Vagina (tissue), 2 donors: ENCODE measurements at regions not wholly inside any gene's neighbourhood (a gene's known extent, or its start where the extent isn't known, plus 50 kb on each side); places are given as distances from the start of the nearest gene placed in this dataset.

Experiments used
- CTCF ChIP-seq, 3 experiments: fragments of 450-650 bp in 2 of 3; fragments of 200-600 bp in 1 of 3; sonication (generic) in 1 of 3; IDR thresholded peaks; one replicate each; pipeline ENCODE4 v1.5.1; 2017 to 2019; ENCODE audit warnings: antibody characterized with exemption in 3 of 3, mild to moderate bottlenecking in 2 of 3, moderate library complexity in 2 of 3
- POLR2A ChIP-seq, 2 donors: fragments of 450-650 bp; IDR thresholded peaks; one replicate each; pipeline ENCODE4 v1.6.1; 2017; ENCODE audit warnings: antibody characterized with exemption in 2 of 2, mild to moderate bottlenecking in 2 of 2, moderate library complexity in 2 of 2

- TF ChIP-seq POLR2A (IDR thresholded peaks at IDR 0.05) (no peak), CTCF (IDR thresholded peaks at IDR 0.05) (no peak)
Observed at GRCh38 chr7:125747966-125748365, 818.3 kb upstream of the POT1 start.
